IMR-90 (cell line): ENCODE measurements at regions not wholly inside any gene's neighbourhood (a gene's known extent, or its start where the extent isn't known, plus 50 kb on each side); places are given as distances from the start of the nearest gene placed in this dataset.

ENCODE experiments used
- ATAC-seq: fragments of 200-7000 bp; cut with Tn5 transposase; 2 replicates; pipeline ENCODE4 v1.9.1; 2020; ENCODE audit warnings: low read depth, mild to moderate bottlenecking, moderate library complexity
- BruUV-seq: library from RNA; stranded (reverse); fragments of 400-500 nt; replicated peaks from 2 replicates; lab custom pipeline; 2021; lab: Mats Ljungman, UMichigan
- CTCF ChIA-PET: fragments of 300-600 bp; formaldehyde crosslinking; extraction: SDS; loops from one replicate; lab custom pipeline; 2021; ENCODE audit warnings: antibody characterized with exemption; lab: Yijun Ruan, JAX
- POLR2A ChIA-PET: fragments of 300-600 bp; sonication (Branson Sonifier 250); formaldehyde crosslinking; loops from one replicate; lab custom pipeline; 2022; ENCODE audit warnings: antibody characterized with exemption; ENCODE audit not compliant: unreplicated experiment; lab: Charles Lee
- DNase-seq: peaks from one replicate; pipeline ENCODE4 v3.0.0; 2013
- H2AFZ ChIP-seq: replicated peaks from 2 replicates; pipeline ENCODE3; 2013; ENCODE audit warnings: low read length, mild to moderate bottlenecking; ENCODE audit not compliant: poor library complexity
- H2AK5ac ChIP-seq: 2 replicates; pipeline ENCODE4 v1.6.1; 2013; ENCODE audit warnings: low read depth, low read length, inconsistent platforms
- H2AK9ac ChIP-seq: replicated peaks from 2 replicates; pipeline ENCODE3; 2013; ENCODE audit warnings: mild to moderate bottlenecking, low read depth, low read length, moderate library complexity; ENCODE audit not compliant: poor library complexity
- H2BK120ac ChIP-seq: 2 replicates; pipeline ENCODE4 v1.6.1; 2013; ENCODE audit warnings: low read depth, low read length, inconsistent platforms
- H2BK15ac ChIP-seq: 3 replicates; pipeline ENCODE4 v1.6.1; 2013; ENCODE audit warnings: low read depth, low read length, inconsistent platforms
- H2BK20ac ChIP-seq: 2 replicates; pipeline ENCODE4 v1.6.1; 2013; ENCODE audit warnings: low read depth, mild to moderate bottlenecking, inconsistent platforms, low read length, moderate library complexity
- H2BK5ac ChIP-seq: 2 replicates; pipeline ENCODE4 v1.6.1; 2013; ENCODE audit warnings: mild to moderate bottlenecking, low read depth, low read length, inconsistent platforms; ENCODE audit not compliant: poor library complexity, severe bottlenecking
- H3K14ac ChIP-seq: replicated peaks from 2 replicates; pipeline ENCODE4 v1.6.1; 2013; ENCODE audit warnings: low read depth, low read length, inconsistent platforms
- H3K18ac ChIP-seq: 2 replicates; pipeline ENCODE4 v1.6.1; 2013; ENCODE audit warnings: low read depth, low read length, control low read depth
- H3K23ac ChIP-seq: 2 replicates; pipeline ENCODE4 v1.6.1; 2013; ENCODE audit warnings: low read depth, low read length, inconsistent platforms
- H3K27ac ChIP-seq: 2 replicates; pipeline ENCODE4 v1.5.1; 2013; ENCODE audit warnings: mild to moderate bottlenecking, control low read depth, low read length; ENCODE audit not compliant: insufficient read depth
- H3K27me3 ChIP-seq: 2 replicates; pipeline ENCODE4 v1.6.1; 2013; ENCODE audit warnings: low read length; ENCODE audit not compliant: control insufficient read depth, insufficient read depth
- H3K36me3 ChIP-seq: 2 replicates; pipeline ENCODE4 v1.6.1; 2013; ENCODE audit warnings: low read length, mixed read lengths; ENCODE audit not compliant: control insufficient read depth, insufficient read depth
- H3K4ac ChIP-seq: 2 replicates; pipeline ENCODE4 v1.6.1; 2013; ENCODE audit warnings: low read depth, low read length, inconsistent platforms
- H3K4me1 ChIP-seq: 2 replicates; pipeline ENCODE4 v1.6.1; 2013; ENCODE audit warnings: low read length, mixed read lengths; ENCODE audit not compliant: control insufficient read depth, insufficient read depth
- H3K4me2 ChIP-seq: 2 replicates; pipeline ENCODE4 v1.6.1; 2013; ENCODE audit warnings: low read depth, mild to moderate bottlenecking, control low read depth, low read length, moderate library complexity
- H3K4me3 ChIP-seq: 2 replicates; pipeline ENCODE4 v1.5.1; 2013; ENCODE audit warnings: low read depth, mild to moderate bottlenecking, control low read depth, low read length, moderate library complexity; ENCODE audit not compliant: insufficient read depth
- H3K56ac ChIP-seq: 2 replicates; pipeline ENCODE4 v1.6.1; 2013; ENCODE audit warnings: low read length, inconsistent platforms; ENCODE audit not compliant: insufficient read depth; ENCODE audit errors: extremely low read depth
- H3K79me1 ChIP-seq, 2 experiments: 2 replicates each; pipeline ENCODE4 v1.6.1; 2013; ENCODE audit warnings: low read length in 2 of 2, inconsistent platforms in 1 of 2, low read depth in 1 of 2
- H3K9ac ChIP-seq: 2 replicates; pipeline ENCODE4 v1.6.1; 2013; ENCODE audit warnings: low read depth, low read length, control low read depth
- H3K9me1 ChIP-seq: 2 replicates; pipeline ENCODE4 v1.6.1; 2013; ENCODE audit warnings: low read length, inconsistent platforms; ENCODE audit not compliant: insufficient read depth
- H3K9me3 ChIP-seq: 2 replicates; pipeline ENCODE4 v1.6.1; 2013; ENCODE audit warnings: low read length; ENCODE audit not compliant: control insufficient read depth, insufficient read depth
- H4K20me1 ChIP-seq: 2 replicates; pipeline ENCODE4 v1.6.1; 2013; ENCODE audit warnings: low read length, inconsistent platforms; ENCODE audit not compliant: insufficient read depth
- H4K5ac ChIP-seq: 2 replicates; pipeline ENCODE4 v1.6.1; 2013; ENCODE audit warnings: mild to moderate bottlenecking, low read depth, low read length, control low read depth
- H4K8ac ChIP-seq, 2 experiments: 2 replicates each; pipeline ENCODE4 v1.6.1; 2013; ENCODE audit warnings: low read depth in 2 of 2, low read length in 2 of 2, control low read depth in 1 of 2, inconsistent platforms in 1 of 2
- H4K91ac ChIP-seq: 2 replicates; pipeline ENCODE4 v1.6.1; 2013; ENCODE audit warnings: low read depth, low read length, inconsistent platforms; ENCODE audit not compliant: insufficient read depth
- FOS ChIP-seq: fragments of 150-350 bp; IDR thresholded peaks from 2 replicates; pipeline ENCODE4 v1.6.1; 2016; ENCODE audit warnings: low read depth, low read length
- MAFK ChIP-seq: IDR thresholded peaks from 2 replicates; pipeline ENCODE4 v1.6.1; 2012; ENCODE audit warnings: low read depth, low read length, improper control_type of control experiment
- MAZ ChIP-seq: IDR thresholded peaks from 2 replicates; pipeline ENCODE4 v1.6.1; 2012; ENCODE audit warnings: low read depth, mild to moderate bottlenecking, low read length, improper control_type of control experiment, moderate library complexity, borderline replicate concordance
- POLR2A ChIP-seq: IDR thresholded peaks from 2 replicates; pipeline ENCODE4 v1.6.1; 2012; ENCODE audit warnings: mild to moderate bottlenecking, low read depth, low read length
- RFX5 ChIP-seq: IDR thresholded peaks from 2 replicates; pipeline ENCODE4 v1.8.0; 2012; ENCODE audit warnings: low read depth, mild to moderate bottlenecking, low read length, moderate library complexity
- SMC3 ChIP-seq: fragments of 150-350 bp; IDR thresholded peaks from 2 replicates; pipeline ENCODE4 v1.6.1; 2016; ENCODE audit warnings: low read depth, mild to moderate bottlenecking, antibody characterized with exemption, low read length, moderate library complexity
- WGBS, 2 experiments: methylation state at CpG; one replicate each; pipeline versions ENCODE4 v1.1.5 to v1.1.7; 2013; ENCODE audit warnings: missing lambda C conversion rate in 2 of 2; ENCODE audit not compliant: insufficient read length in 1 of 2; ENCODE audit errors: extremely low coverage in 2 of 2; 5-methylcytosine and 5-hydroxymethylcytosine counted together
- dilution Hi-C: fragments of 300-500 bp; cut with HindIII; formaldehyde crosslinking; loops from one replicate; pipeline ENCODE4 v1.14.3; 2018; ENCODE audit warnings: low sequenced_read_pairs; ENCODE audit not compliant: unreplicated experiment
- in situ Hi-C: fragments of 300-500 bp; cut with MboI; formaldehyde crosslinking; loops from 3 replicates; pipeline ENCODE4 v1.14.3; 2019; ENCODE audit warnings: low sequenced_read_pairs, inconsistent platforms, mixed read lengths
- intact Hi-C: fragments of 100-400 bp; cut with micrococcal nuclease; formaldehyde crosslinking; loops from 2 replicates; pipeline ENCODE4 v1.10.0; 2022
- TF ChIP-seq, protein P1 (sequence below): conservative IDR thresholded peaks from 2 replicates; pipeline ENCODE4 v1.5.1; 2012; ENCODE audit warnings: mild to moderate bottlenecking, low read depth, low read length, improper control_type of control experiment

DNA sequence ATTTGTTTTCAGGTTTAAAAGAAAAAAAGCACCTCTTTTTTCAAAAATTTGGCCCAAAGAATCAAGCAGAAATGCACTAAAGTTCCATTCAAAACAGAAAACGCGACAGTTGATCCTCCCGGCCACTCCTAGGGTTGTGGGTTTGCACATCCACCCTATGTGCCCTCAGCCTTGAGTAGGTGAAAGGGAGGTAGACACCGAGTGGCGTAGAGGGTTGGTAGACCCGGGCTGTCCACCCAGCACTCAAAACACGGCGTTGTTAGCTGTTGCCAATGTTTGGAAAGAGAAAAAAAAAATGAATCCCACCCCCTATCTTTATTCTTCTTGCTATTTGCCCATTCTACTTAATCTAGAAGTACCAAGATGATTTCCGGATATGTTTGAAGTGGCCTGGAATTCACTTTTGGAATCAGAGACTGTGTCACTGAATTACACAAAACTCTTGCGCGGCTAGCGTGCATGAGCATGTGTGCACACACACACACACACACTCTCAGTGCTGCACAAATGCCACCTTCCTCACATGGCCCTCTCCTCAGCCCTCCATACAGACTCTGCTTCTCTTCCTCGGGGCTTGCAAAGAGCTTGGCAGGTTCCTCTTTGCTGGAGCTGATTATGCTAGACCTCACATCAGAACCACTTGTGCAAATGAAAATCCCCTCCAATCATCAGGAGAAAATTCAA is 110.2 kb upstream of the HAND1 start:
- no peak overlapping the region for H3K18ac ChIP-seq
- in situ Hi-C loops (no loop called here), dilution Hi-C loops (no loop called here), intact Hi-C loops (no loop called here)
- no peaks in the 10 kb centered on the region for H3K9me3 ChIP-seq
- no peaks in the 10 kb centered on the region for H3K4me1 ChIP-seq
- no peak overlapping the region for H2AK5ac ChIP-seq
- no peak overlapping the region for H2BK120ac ChIP-seq
- H2AK9ac ChIP-seq, result no peak overlapping the region
- H3K56ac ChIP-seq, result no peak overlapping the region
- no peak overlapping the region for H3K14ac ChIP-seq
- no peaks in the 10 kb centered on the region for H3K9me1 ChIP-seq
- TF ChIP-seq POLR2A, result no peak
- no peak for TF ChIP-seq RFX5
- TF ChIP-seq SMC3, result no peak
- no peak for TF ChIP-seq MAZ
- no peak for TF ChIP-seq FOS
- TF ChIP-seq MAFK, result no peak
- TF ChIP-seq, protein P1, sequence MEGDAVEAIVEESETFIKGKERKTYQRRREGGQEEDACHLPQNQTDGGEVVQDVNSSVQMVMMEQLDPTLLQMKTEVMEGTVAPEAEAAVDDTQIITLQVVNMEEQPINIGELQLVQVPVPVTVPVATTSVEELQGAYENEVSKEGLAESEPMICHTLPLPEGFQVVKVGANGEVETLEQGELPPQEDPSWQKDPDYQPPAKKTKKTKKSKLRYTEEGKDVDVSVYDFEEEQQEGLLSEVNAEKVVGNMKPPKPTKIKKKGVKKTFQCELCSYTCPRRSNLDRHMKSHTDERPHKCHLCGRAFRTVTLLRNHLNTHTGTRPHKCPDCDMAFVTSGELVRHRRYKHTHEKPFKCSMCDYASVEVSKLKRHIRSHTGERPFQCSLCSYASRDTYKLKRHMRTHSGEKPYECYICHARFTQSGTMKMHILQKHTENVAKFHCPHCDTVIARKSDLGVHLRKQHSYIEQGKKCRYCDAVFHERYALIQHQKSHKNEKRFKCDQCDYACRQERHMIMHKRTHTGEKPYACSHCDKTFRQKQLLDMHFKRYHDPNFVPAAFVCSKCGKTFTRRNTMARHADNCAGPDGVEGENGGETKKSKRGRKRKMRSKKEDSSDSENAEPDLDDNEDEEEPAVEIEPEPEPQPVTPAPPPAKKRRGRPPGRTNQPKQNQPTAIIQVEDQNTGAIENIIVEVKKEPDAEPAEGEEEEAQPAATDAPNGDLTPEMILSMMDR, result no peak
- no peak overlapping the region for H4K8ac ChIP-seq
- BruUV-seq, result no TSS peak
- ATAC-seq (no peak), DNase-seq (no peak)
- peaks cover 13% of the 10 kb centered on the region; the same call in 1 of the 2 replicates for H3K27me3 ChIP-seq
- H4K91ac ChIP-seq, result no peak overlapping the region
- no peak overlapping the region for H2BK5ac ChIP-seq
- H4K5ac ChIP-seq, result no peak overlapping the region
- no peaks in the 10 kb centered on the region for H3K79me1 ChIP-seq
- H3K4ac ChIP-seq, result no peak overlapping the region
- no peak overlapping the region for H3K27ac ChIP-seq
- no peak overlapping the region for H3K9ac ChIP-seq
- 38% methylated on average over 1 of the region's 13 CpGs; no CpG with 5 or more reads in 1 of the 2 experiments for WGBS, 2 experiments
- H3K36me3 ChIP-seq, result no peaks in the 10 kb centered on the region
- no peak overlapping the region for H3K4me3 ChIP-seq
- no peak overlapping the region for H2AFZ ChIP-seq
- CTCF ChIA-PET, result no interaction called here
- H3K23ac ChIP-seq, result no peak overlapping the region
- POLR2A ChIA-PET, result no interaction called here
- no peaks in the 10 kb centered on the region for H4K20me1 ChIP-seq
- no peak overlapping the region for H3K4me2 ChIP-seq
- no peak overlapping the region for H2BK20ac ChIP-seq
- no peak overlapping the region for H2BK15ac ChIP-seq
